Rectal smooth muscle tissue (tissue), 1 donor: ENCODE measurements at regions not wholly inside any gene's neighbourhood (a gene's known extent, or its start where the extent isn't known, plus 50 kb on each side); places are given as distances from the start of the nearest gene placed in this dataset.

Source experiments
- H3K27ac ChIP-seq: one replicate; pipeline ENCODE4 v1.7.0; 2013; ENCODE audit warnings: low read depth, low read length, inconsistent platforms
- H3K27me3 ChIP-seq: one replicate; pipeline ENCODE4 v1.7.0; 2013; ENCODE audit warnings: low read length; ENCODE audit not compliant: control insufficient read depth, insufficient read depth
- H3K36me3 ChIP-seq: one replicate; pipeline ENCODE4 v1.7.0; 2013; ENCODE audit warnings: low read length; ENCODE audit not compliant: control insufficient read depth, insufficient read depth
- H3K4me1 ChIP-seq: one replicate; pipeline ENCODE4 v1.7.0; 2013; ENCODE audit warnings: low read length; ENCODE audit not compliant: control insufficient read depth, insufficient read depth
- H3K4me3 ChIP-seq: one replicate; pipeline ENCODE4 v1.7.0; 2013; ENCODE audit warnings: low read length
- H3K9ac ChIP-seq: one replicate; pipeline ENCODE4 v1.7.0; 2013; ENCODE audit warnings: low read length

GRCh38 chr18:66761166-66761565, 157.3 kb upstream of the CDH19 start:
- Histone ChIP-seq H3K36me3 (no peaks in the 10 kb centered on the region), H3K9ac (no peak overlapping the region), H3K4me1 (no peaks in the 10 kb centered on the region), H3K4me3 (no peak overlapping the region), H3K27me3 (no peaks in the 10 kb centered on the region), H3K27ac (no peak overlapping the region)

GRCh38 chr18:66760559-66760958, 156.7 kb upstream of the CDH19 start:
- Histone ChIP-seq H3K36me3 (no peaks in the 10 kb centered on the region), H3K27ac (no peak overlapping the region), H3K27me3 (no peaks in the 10 kb centered on the region), H3K4me1 (no peaks in the 10 kb centered on the region), H3K9ac (no peak overlapping the region), H3K4me3 (no peak overlapping the region)

- Histone ChIP-seq H3K9ac (no peak overlapping the region), H3K4me1 (no peaks in the 10 kb centered on the region), H3K27ac (no peak overlapping the region), H3K36me3 (no peaks in the 10 kb centered on the region), H3K27me3 (no peaks in the 10 kb centered on the region), H3K4me3 (no peak overlapping the region)
Measured at GRCh38 chr18:66759050-66759828, 155.3 kb upstream of the CDH19 start.

- H3K27me3 ChIP-seq, result no peaks in the 10 kb centered on the region
- no peaks in the 10 kb centered on the region for H3K36me3 ChIP-seq
- H3K4me1 ChIP-seq, result no peaks in the 10 kb centered on the region
- no peak overlapping the region for H3K27ac ChIP-seq
- no peak overlapping the region for H3K9ac ChIP-seq
- no peak overlapping the region for H3K4me3 ChIP-seq
Measured at GRCh38 chr18:66757946-66758345, 154.1 kb upstream of the CDH19 start.

- Histone ChIP-seq H3K36me3 (no peaks in the 10 kb centered on the region), H3K27me3 (no peaks in the 10 kb centered on the region), H3K9ac (no peak overlapping the region), H3K27ac (no peak overlapping the region), H3K4me3 (no peak overlapping the region), H3K4me1 (no peaks in the 10 kb centered on the region)
Measured at GRCh38 chr18:66754335-66754734, 150.4 kb upstream of the CDH19 start.

GRCh38 chr18:66752733-66753132, 148.8 kb upstream of the CDH19 start:
- Histone ChIP-seq H3K4me3 (no peak overlapping the region), H3K27ac (no peak overlapping the region), H3K9ac (no peak overlapping the region), H3K36me3 (no peaks in the 10 kb centered on the region), H3K4me1 (no peaks in the 10 kb centered on the region), H3K27me3 (no peaks in the 10 kb centered on the region)

GRCh38 chr18:66749481-66750035, 145.7 kb upstream of the CDH19 start:
- no peak overlapping the region for H3K4me3 ChIP-seq
- H3K27ac ChIP-seq, result no peak overlapping the region
- H3K9ac ChIP-seq, result no peak overlapping the region
- no peaks in the 10 kb centered on the region for H3K36me3 ChIP-seq
- H3K27me3 ChIP-seq, result no peaks in the 10 kb centered on the region
- H3K4me1 ChIP-seq, result no peaks in the 10 kb centered on the region

- H3K4me3 ChIP-seq, result no peak overlapping the region
- H3K27ac ChIP-seq, result no peak overlapping the region
- no peaks in the 10 kb centered on the region for H3K27me3 ChIP-seq
- no peaks in the 10 kb centered on the region for H3K4me1 ChIP-seq
- no peaks in the 10 kb centered on the region for H3K36me3 ChIP-seq
- H3K9ac ChIP-seq, result no peak overlapping the region
Measured at GRCh38 chr18:66749030-66749429, 145.1 kb upstream of the CDH19 start.

GRCh38 chr18:66742832-66743231, 138.9 kb upstream of the CDH19 start:
- H3K27ac ChIP-seq, result no peak overlapping the region
- H3K36me3 ChIP-seq, result no peaks in the 10 kb centered on the region
- H3K27me3 ChIP-seq, result no peaks in the 10 kb centered on the region
- H3K4me1 ChIP-seq, result no peaks in the 10 kb centered on the region
- no peak overlapping the region for H3K9ac ChIP-seq
- no peak overlapping the region for H3K4me3 ChIP-seq

DNA sequence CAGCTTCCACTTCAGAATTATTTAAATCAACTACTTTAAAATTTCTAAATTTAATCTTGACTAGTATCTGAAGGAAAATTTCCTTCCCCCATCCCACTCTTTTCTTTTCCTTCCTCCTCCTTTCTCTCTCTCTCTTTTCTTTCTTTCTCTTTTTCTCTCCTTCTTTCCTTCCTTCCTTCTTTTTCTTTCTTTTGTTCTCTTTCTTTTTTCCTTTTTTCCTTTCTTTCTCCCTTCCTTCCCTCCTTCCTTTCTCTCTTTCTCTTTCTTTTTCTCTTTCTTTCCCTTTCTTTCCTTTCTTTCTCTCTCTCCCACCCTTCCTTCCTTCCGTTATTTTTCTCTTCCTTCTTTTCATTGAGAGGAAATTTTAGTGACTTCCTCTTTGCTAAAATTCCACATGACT, 132.0 kb upstream of the CDH19 start:
- Histone ChIP-seq H3K4me3 (no peak overlapping the region), H3K27ac (no peak overlapping the region)

DNA sequence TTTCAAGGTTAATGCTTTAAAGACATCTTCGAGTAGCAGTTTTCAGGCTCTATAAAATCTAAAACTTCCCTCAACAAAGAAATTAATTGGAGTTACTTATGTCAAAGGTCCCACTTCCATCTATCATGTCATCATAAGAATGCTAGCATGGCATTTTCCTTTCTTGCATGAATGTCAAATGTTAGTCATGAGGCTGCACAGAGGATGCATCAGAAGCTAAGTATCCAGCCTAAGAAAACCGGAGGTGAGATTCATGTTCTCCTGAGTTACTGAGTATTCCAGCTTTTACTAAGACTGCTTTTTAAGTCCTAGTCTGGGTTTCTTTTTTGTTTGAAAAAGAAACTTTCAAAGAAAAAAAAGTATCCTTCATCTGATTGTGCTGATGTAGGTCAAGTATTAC, 130.6 kb upstream of the CDH19 start:
- H3K27me3 ChIP-seq, result no peaks in the 10 kb centered on the region
- no peak overlapping the region for H3K9ac ChIP-seq
- no peak overlapping the region for H3K4me3 ChIP-seq
- H3K4me1 ChIP-seq, result no peaks in the 10 kb centered on the region
- H3K36me3 ChIP-seq, result no peaks in the 10 kb centered on the region
- H3K27ac ChIP-seq, result no peak overlapping the region

More for the DNA sequence above, 132.0 kb upstream of the CDH19 start:
- Histone ChIP-seq H3K9ac (no peak overlapping the region), H3K27me3 (no peaks in the 10 kb centered on the region), H3K4me1 (no peaks in the 10 kb centered on the region), H3K36me3 (no peaks in the 10 kb centered on the region)

GRCh38 chr18:66731890-66732289, 128.0 kb upstream of the CDH19 start:
- Histone ChIP-seq H3K9ac (no peak overlapping the region), H3K4me3 (no peak overlapping the region), H3K36me3 (no peaks in the 10 kb centered on the region), H3K4me1 (no peaks in the 10 kb centered on the region), H3K27ac (no peak overlapping the region), H3K27me3 (no peaks in the 10 kb centered on the region)
